ENCODE measurements at regions not wholly inside any gene's neighbourhood (a gene's known extent, or its start where the extent isn't known, plus 50 kb on each side); places are given as distances from the start of the nearest gene placed in this dataset.

DNA sequence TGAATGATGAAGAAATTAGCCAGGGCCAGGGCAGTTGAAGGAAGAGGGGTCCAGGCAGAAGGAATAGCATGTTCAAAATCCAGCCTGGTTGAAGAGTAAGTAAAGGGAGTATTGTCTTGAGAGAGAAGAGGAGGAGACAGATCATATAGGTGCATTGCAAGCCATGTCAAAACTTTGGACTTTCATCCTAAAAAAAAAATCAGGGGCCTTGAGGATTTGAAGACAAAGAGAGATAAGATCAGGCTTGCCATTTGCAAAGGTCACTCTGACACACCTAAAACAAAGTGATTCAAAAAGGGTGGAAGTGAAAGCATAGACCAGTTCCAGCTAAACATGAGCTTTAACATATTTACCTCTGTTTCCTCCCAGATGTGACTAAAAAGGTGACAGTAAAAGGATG lies 95.7 kb upstream of the DRD2 start (continued):
- TF ChIP-seq, protein P1, sequence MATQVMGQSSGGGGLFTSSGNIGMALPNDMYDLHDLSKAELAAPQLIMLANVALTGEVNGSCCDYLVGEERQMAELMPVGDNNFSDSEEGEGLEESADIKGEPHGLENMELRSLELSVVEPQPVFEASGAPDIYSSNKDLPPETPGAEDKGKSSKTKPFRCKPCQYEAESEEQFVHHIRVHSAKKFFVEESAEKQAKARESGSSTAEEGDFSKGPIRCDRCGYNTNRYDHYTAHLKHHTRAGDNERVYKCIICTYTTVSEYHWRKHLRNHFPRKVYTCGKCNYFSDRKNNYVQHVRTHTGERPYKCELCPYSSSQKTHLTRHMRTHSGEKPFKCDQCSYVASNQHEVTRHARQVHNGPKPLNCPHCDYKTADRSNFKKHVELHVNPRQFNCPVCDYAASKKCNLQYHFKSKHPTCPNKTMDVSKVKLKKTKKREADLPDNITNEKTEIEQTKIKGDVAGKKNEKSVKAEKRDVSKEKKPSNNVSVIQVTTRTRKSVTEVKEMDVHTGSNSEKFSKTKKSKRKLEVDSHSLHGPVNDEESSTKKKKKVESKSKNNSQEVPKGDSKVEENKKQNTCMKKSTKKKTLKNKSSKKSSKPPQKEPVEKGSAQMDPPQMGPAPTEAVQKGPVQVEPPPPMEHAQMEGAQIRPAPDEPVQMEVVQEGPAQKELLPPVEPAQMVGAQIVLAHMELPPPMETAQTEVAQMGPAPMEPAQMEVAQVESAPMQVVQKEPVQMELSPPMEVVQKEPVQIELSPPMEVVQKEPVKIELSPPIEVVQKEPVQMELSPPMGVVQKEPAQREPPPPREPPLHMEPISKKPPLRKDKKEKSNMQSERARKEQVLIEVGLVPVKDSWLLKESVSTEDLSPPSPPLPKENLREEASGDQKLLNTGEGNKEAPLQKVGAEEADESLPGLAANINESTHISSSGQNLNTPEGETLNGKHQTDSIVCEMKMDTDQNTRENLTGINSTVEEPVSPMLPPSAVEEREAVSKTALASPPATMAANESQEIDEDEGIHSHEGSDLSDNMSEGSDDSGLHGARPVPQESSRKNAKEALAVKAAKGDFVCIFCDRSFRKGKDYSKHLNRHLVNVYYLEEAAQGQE (IDR thresholded peaks at IDR 0.05; ENCODE audit: low read depth), result no peak
- no peak for TF ChIP-seq SIN3A (IDR thresholded peaks at IDR 0.05; ENCODE audit: low read depth)
- TF ChIP-seq EZH2phosphoT487 (IDR thresholded peaks at IDR 0.05; ENCODE audit: borderline replicate concordance), result no peak

DNA sequence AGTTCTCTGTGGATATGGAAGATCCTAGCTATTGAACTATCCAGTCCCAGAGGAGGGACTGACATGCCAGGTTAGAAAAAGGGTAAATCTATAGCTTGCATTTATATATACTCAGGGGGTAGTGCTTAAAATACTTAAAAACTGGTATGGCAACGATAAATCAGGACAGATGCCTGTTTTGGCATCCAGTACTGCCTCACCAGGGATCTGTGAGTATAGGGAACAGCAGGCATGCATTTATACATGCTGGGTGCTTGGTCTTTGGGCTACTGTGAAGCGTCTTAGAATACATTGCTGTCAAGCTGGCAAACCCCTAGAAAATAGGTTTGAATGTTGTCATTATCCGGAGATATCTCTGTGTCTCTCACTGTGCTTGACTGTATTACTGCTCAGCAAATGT lies 94.2 kb upstream of the DRD2 start:
- TF ChIP-seq YY1 (IDR thresholded peaks at IDR 0.05; ENCODE audit: extremely low read depth, insufficient replicate concordance, low read depth, low read length) (no peak), ZNF274 (IDR thresholded peaks at IDR 0.05; ENCODE audit: low read depth, low read length) (no peak), EZH2 (IDR thresholded peaks at IDR 0.05) (no peak), FOSL1 (IDR thresholded peaks at IDR 0.05; ENCODE audit: low read depth) (no peak), EZH2phosphoT487 (IDR thresholded peaks at IDR 0.05; ENCODE audit: borderline replicate concordance) (no peak), JUND (IDR thresholded peaks at IDR 0.05) (no peak), SP1 (IDR thresholded peaks at IDR 0.05; ENCODE audit: low read depth) (no peak), TCF7L2 (IDR thresholded peaks at IDR 0.05; ENCODE audit: borderline replicate concordance, extremely low read depth, insufficient read depth, insufficient read length) (no peak), ZFX (IDR thresholded peaks at IDR 0.05) (no peak), CTCF (IDR thresholded peaks at IDR 0.05 in 2 of 3, conservative IDR thresholded peaks at IDR 0.05 in 1 of 3; ENCODE audit: borderline replicate concordance in 1 of 3, insufficient read depth in 1 of 3, low read depth in 2 of 3, low read length in 2 of 3) (no peak)
- TF ChIP-seq, protein P2, sequence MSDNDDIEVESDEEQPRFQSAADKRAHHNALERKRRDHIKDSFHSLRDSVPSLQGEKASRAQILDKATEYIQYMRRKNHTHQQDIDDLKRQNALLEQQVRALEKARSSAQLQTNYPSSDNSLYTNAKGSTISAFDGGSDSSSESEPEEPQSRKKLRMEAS (IDR thresholded peaks at IDR 0.05), result no peak
- no peak for DNase-seq (ENCODE audit: low read depth, low spot score)
- no peak overlapping the region for H3K4me2 ChIP-seq (ENCODE audit: low read length)
- intact Hi-C loops (cut with micrococcal nuclease), result no loop called here
- no peaks in the 10 kb centered on the region for H3K4me1 ChIP-seq (ENCODE audit: control insufficient read depth in 1 of 2, insufficient read depth in 2 of 2, low read length in 2 of 2)
- RAD21 ChIA-PET (ENCODE audit: low non-redundant PET in 1 of 2, low total read pairs in 2 of 2, uncharacterized antibody in 2 of 2, unreplicated experiment in 2 of 2), result no interaction called here
- POLR2A ChIA-PET, result no interaction called here
- no peaks in the 10 kb centered on the region for H3K36me3 ChIP-seq (ENCODE audit: control insufficient read depth in 1 of 2, insufficient read depth in 2 of 2, low read length in 2 of 2)
- H3K9me3 ChIP-seq (ENCODE audit: control insufficient read depth in 1 of 2, insufficient read depth in 1 of 2, low read depth in 1 of 2, low read length in 2 of 2), result no peaks in the 10 kb centered on the region
- CTCF ChIA-PET, result no interaction called here
- H3K4me3 ChIP-seq (replicated peaks in 1 of 2; ENCODE audit: low read depth in 1 of 2, low read length in 2 of 2), result no peak overlapping the region
- 0 out of 2 replicates have a peak, but pooled peaks cover 8% of the 10 kb centered on the region for H3K27me3 ChIP-seq (ENCODE audit: insufficient read depth, low read length)
- BruUV-seq (replicated peaks), result no TSS peak
- H3K27ac ChIP-seq (ENCODE audit: low read depth, low read length), result no peak overlapping the region
- no peaks in the 10 kb centered on the region for H3K79me2 ChIP-seq (ENCODE audit: insufficient read depth, low read length)
- no peaks in the 10 kb centered on the region for H4K20me1 ChIP-seq (ENCODE audit: insufficient read depth)
- no peak overlapping the region for H2AFZ ChIP-seq (ENCODE audit: low read depth, low read length, poor library complexity, severe bottlenecking)
- ATAC-seq, result no peak
- H3K9me2 ChIP-seq (ENCODE audit: insufficient read depth), result no peaks in the 10 kb centered on the region
- H3K9ac ChIP-seq (ENCODE audit: low read length), result no peak overlapping the region

All from HCT116 (cell line).